NCI-H82 (cell line): ENCODE measurements at regions not wholly inside any gene's neighbourhood (a gene's known extent, or its start where the extent isn't known, plus 50 kb on each side); places are given as distances from the start of the nearest gene placed in this dataset.
A peak's percentile ranks its signal among the peaks of the same experiment; 100 is the strongest.

Experiments used
- DNase-seq: peaks from one replicate; lab custom pipeline; 2025; lab: John Stamatoyannopoulos, UW

- no peak for DNase-seq
Observed at GRCh38 chr10:84047258-84048010, 91.9 kb upstream of the GHITM start.

DNA sequence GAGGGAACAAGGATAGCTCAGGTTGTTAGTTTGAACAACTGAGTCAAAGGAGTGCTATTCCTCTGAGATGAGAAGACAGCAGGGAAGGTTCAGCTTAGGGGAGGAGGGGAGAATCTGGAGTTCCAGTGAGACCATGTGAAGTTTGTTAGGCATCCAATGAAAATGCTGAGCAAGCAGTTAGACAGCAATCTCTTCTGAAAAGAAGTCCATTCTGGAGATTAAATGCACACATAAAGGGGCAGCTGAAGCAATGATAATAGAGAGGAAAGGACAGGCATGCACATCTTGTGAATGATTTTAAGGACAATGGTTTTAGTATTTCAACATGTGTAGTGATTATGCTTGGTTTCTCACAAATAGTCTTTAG is 89.7 kb upstream of the GHITM start:
- DNase-seq: no peak

- no peak for DNase-seq
Observed at GRCh38 chr10:84053626-84054025, 85.7 kb upstream of the GHITM start.

- DNase-seq: no peak
Observed at GRCh38 chr10:84054743-84055142, 84.6 kb upstream of the GHITM start.

GRCh38 chr10:84059526-84059925 is 79.8 kb upstream of the GHITM start:
- no peak for DNase-seq

GRCh38 chr10:84063440-84063839 is 75.9 kb upstream of the GHITM start:
- no peak for DNase-seq

DNA sequence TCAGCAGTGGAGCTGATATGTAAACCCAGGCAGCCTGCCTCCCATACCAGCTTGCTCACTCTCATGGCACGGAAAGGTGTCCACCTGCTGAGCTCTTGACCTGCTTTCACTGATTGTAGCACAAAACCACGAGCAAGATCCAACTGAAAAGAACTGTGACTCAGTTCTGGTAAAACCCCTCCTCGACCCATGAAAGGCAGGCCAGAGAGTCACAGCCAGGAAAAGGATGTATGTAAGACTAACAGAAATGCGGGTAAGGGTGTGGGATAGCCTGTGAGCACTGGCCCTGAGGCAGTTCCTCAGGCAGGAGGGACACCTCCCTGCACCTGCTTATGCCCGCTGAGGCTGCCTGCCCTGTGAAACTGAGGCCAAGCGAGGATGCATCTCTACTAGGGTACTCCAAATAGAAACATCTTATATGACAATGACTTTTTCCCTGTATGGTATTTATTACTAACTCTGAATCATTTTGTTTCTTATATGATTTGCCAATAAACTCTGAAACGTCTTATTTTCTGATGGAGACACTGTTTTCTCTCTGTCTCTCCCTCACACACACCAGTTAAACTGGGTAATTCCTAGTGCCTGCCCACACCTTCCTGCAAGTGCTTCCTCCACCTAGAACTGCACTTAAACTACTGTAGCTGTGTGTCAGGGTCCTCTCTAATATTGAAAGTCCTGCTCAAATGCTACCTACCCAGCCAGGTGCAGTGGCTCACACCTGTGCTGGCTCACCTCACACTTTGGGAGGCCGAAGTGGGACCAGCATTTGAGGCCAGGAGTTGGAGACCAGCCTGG is 73.3 kb upstream of the GHITM start:
- DNase-seq: no peak

GRCh38 chr10:84074521-84074920 is 64.8 kb upstream of the GHITM start:
- DNase-seq: no peak

DNA sequence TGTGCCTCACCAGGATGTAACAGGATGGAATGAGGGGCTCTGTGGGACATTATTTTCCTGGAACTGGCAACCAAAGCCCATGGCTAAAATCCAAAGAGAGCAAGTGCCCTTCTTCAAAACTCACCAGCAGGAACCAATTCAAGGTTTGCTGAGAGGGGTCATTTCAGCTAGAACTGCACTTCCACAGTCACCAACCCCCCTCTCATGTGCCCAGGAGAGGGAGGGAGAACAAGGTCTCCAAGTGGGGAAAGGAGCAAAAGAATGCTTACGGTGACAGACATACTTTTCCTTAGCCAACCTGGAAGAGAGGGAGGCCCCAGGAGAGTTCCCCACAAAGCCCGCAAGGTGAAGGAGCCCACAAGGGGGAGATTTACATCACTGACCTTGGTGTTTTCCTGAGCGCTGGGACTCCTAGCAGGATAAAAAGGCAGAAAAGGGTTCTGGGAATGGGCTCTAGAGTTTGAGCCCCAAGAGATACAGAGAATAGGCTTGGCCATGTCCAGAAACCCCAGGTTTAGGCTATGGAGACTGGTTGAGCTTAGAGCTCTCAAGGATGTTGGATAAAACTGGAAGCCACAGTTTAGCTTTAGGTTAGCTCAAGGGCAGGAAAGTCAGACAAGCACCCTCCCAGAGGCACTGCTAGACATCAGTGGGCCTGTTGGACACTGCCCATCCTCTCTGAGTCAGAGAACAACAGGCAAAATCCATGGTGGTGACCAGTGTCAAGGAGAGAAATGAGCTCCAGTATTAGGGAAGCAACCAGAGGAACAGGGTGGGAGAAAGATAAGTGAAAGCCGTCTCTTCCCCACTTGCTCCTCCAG is 63.9 kb upstream of the GHITM start:
- DNase-seq: no peak

- no peak for DNase-seq
Observed at GRCh38 chr10:84076047-84076388, 63.3 kb upstream of the GHITM start.

DNA sequence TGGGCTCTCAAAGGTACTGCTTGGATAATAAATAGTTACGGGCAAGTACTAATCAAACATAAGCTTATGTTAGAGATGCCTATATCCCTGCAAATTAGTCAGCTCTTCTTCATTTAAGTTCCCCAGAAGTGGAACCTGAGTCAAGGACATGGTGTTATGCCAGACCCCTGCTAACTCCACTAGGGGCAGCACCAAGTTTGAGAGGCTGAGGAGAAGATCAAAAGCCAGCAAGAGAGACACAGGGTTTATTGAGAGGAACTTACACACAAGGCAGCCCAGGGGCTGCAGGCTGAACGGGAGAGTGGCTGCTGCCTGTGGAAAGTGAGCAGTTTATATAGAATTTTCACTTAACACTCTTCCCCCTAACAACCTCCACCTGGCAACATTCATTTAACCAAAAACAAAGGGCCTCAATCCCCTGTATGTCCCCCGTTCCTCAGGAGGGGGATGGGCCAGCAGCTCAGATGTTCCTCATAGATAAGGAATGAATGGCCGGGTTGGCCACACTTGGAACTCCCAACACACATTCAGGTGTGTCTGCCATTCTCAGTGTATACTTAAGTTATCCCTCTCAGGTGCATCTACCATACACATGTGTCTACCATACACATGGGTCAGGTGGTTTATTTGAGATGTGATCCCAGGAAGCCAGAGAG is 62.6 kb upstream of the GHITM start:
- peak; percentile 34 for DNase-seq

DNA sequence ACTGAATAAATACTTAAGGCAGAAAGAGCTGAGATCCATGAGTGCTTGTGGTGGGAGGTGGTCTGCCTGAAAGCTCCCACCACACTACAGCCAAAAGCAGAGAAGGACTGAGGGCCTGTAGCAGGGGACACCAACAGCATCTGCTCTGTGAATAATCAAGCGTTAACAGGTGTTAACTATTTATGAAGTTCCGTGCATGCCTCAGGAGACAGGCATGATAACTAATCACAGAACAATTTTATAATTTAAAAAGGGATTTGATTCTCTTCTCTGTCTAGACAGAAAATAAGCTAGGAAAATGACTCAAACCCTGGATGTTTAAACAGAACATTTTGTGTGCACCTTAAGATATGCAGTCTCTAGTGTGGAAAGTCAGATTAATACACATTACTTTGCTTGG is 61.5 kb upstream of the GHITM start:
- DNase-seq: no peak

GRCh38 chr10:84078771-84079170 is 60.5 kb upstream of the GHITM start:
- DNase-seq: no peak

- no peak for DNase-seq
Observed at GRCh38 chr10:84084342-84084741, 55.0 kb upstream of the GHITM start.

DNA sequence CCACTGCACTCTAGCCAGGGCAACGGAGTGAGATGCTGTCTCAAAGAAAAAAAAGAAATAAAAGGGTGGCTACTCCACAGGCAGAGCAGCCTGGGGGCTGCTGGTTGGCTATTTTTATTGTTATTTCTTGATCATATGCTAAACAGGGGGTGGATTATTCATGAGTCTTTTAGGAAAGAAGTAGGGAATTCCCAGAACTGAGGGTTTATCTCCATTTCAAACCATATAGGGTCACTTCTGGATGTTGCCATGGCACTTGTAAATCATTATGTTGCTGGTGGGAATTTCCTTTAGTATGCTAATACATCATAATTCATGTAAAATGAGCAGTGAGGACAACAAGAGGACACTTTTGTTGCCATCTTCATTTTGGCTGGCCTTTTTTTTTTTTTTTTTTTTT is 52.1 kb upstream of the GHITM start:
- DNase-seq: no peak

DNA sequence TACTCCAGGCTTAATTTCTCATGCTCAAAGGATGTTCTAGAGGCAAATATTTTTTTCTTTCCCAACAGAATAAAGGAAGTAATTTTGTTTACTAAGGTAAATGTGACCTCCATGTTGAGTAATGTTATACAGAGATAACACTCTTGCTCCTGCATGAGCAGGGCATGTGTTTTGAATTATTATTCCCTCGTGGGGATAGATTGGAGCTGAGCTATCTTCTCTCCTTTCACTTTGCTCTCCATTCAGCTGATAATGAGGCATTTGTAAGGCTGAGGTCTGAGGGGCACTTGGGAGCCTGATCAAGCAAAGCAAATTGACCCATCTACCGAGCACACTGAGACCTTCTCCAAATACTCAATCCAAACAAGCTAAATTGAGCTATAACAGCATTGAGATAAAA is 50.7 kb upstream of the GHITM start:
- no peak for DNase-seq

GRCh38 chr10:84089162-84089561 is 50.1 kb upstream of the GHITM start:
- DNase-seq: no peak
